ENCODE measurements at regions not wholly inside any gene's neighbourhood (a gene's known extent, or its start where the extent isn't known, plus 50 kb on each side); places are given as distances from the start of the nearest gene placed in this dataset.
"Not testable (repeated sequence)": the region's sequence is repeated elsewhere in the genome, so short reads cannot be mapped to it uniquely, and the experiment has no call there.

- in situ Hi-C loops (cut with MboI; ENCODE audit: low sequenced_read_pairs in 4 of 4), result loop anchor here in 2 of 4 donors (25.0 kb wide), 3 partner anchors 163 to 712 kb away; partner anchors contain the start of gene LRRC37A (in 1 of the 2)
- H3K27ac ChIP-seq, result no peak overlapping the region
- TF ChIP-seq CTCF (IDR thresholded peaks at IDR 0.05 in 4 of 5, conservative IDR thresholded peaks at IDR 0.05 in 1 of 5) (no peak), POLR2A (IDR thresholded peaks at IDR 0.05) (no peak)
These were observed 84.8 kb upstream of the PLEKHM1 start for GRCh38 chr17:45575126-45575885.

GRCh38 chr17:45576527-45577307 lies 86.2 kb upstream of the PLEKHM1 start:
- H3K27ac ChIP-seq; H3K27me3 ChIP-seq; intact Hi-C loops (cut with DNase I; ENCODE audit: low total_unique reads); H3K4me3 ChIP-seq; DNase-seq; ATAC-seq; H3K9me3 ChIP-seq; H3K36me3 ChIP-seq: not testable (repeated sequence)
- in situ Hi-C loops (cut with MboI; ENCODE audit: low sequenced_read_pairs in 4 of 4), result loop anchor here in 2 of 4 donors (25.0 kb wide), 3 partner anchors 164 to 711 kb away; partner anchors contain the start of gene LRRC37A (in 1 of the 2)
- peaks cover 0 to 24% of the 10 kb centered on the region in 2 donors for H3K4me1 ChIP-seq

More at GRCh38 chr17:45575126-45575885, 84.8 kb upstream of the PLEKHM1 start:
- intact Hi-C loops (cut with DNase I; ENCODE audit: low total_unique reads), result no loop called here
- Histone ChIP-seq H3K36me3 (no peaks in the 10 kb centered on the region), H3K4me1 (peaks cover 0 to 23% of the 10 kb centered on the region in 2 donors), H3K27me3 (no peaks in the 10 kb centered on the region), H3K9me3 (no peaks in the 10 kb centered on the region), H3K4me3 (no peak overlapping the region)
- no peak for ATAC-seq
- no peak for DNase-seq

- in situ Hi-C loops (cut with MboI; ENCODE audit: low sequenced_read_pairs in 4 of 4), result loop anchor here in 2 of 4 donors (25.0 kb wide), 3 partner anchors 165 to 710 kb away; partner anchors contain the start of gene LRRC37A (in 1 of the 2)
These were observed 87.2 kb upstream of the PLEKHM1 start for GRCh38 chr17:45577571-45578279.

More at GRCh38 chr17:45577571-45578279, 87.2 kb upstream of the PLEKHM1 start:
- TF ChIP-seq CTCF (IDR thresholded peaks at IDR 0.05 in 4 of 5, conservative IDR thresholded peaks at IDR 0.05 in 1 of 5) (no peak), POLR2A (IDR thresholded peaks at IDR 0.05) (no peak)
- no peaks in the 10 kb centered on the region for H3K9me3 ChIP-seq
- no peaks in the 10 kb centered on the region for H3K36me3 ChIP-seq
- DNase-seq (no peak), ATAC-seq (no peak)
- H3K4me3 ChIP-seq, result no peak overlapping the region
- H3K27me3 ChIP-seq, result peaks cover 9 to 10% (median 10%) of the 10 kb centered on the region in 3 donors
- intact Hi-C loops (cut with DNase I; ENCODE audit: low total_unique reads), result no loop called here
- peak overlapping the region in 1 of 4 donors; percentile 57 for H3K27ac ChIP-seq
- H3K4me1 ChIP-seq, result peaks cover 0 to 24% of the 10 kb centered on the region in 2 donors
